K562 (cell line): ENCODE measurements at regions not wholly inside any gene's neighbourhood (a gene's known extent, or its start where the extent isn't known, plus 50 kb on each side); places are given as distances from the start of the nearest gene placed in this dataset.

Experiments used
- ATAC-seq: fragments of 200-7000 bp; cut with Tn5 transposase; 3 replicates; pipeline ENCODE4 v1.9.1; 2020; ENCODE audit warnings: moderate library complexity
- BruUV-seq: library from RNA; stranded (reverse); fragments of 400-500 nt; replicated peaks from 2 replicates; lab custom pipeline; 2021; lab: Mats Ljungman, UMichigan
- CTCF ChIA-PET: fragments of 300-600 bp; formaldehyde crosslinking; extraction: SDS; loops from one replicate; lab custom pipeline; 2021; ENCODE audit warnings: low intra/inter-chr PET ratio; lab: Yijun Ruan, JAX
- POLR2A ChIA-PET: fragments of 300-600, 350-650 bp; sonication (Branson Sonifier 250); formaldehyde crosslinking; extraction: SDS; loops from one replicate; lab custom pipeline; 2021; ENCODE audit warnings: antibody characterized with exemption, inconsistent platforms; lab: Yijun Ruan, JAX
- DNase-seq, 4 experiments: peaks; one replicate each; pipeline versions ENCODE4 v3.0.0 to v3.0.0-alpha.2; 2011 to 2018; ENCODE audit warnings: low spot score in 3 of 4, mixed read lengths in 3 of 4; ENCODE audit errors: extremely low read depth in 1 of 4
- FAIRE-seq: peaks from 2 replicates; lab custom pipeline; 2011; peaks lifted over from hg19 to GRCh38; lab: Jason Lieb, UNC
- H2AFZ ChIP-seq: 2 replicates; pipeline ENCODE4 v1.6.0; 2011; ENCODE audit warnings: low read depth, low read length, control low read depth, inconsistent platforms
- H3K27ac ChIP-seq: fragments of 200-600 bp; 3 replicates; pipeline ENCODE4 v1.8.0; 2011; ENCODE audit warnings: low read depth, mild to moderate bottlenecking, control low read depth, inconsistent platforms, low read length, moderate library complexity, mixed read lengths; ENCODE audit errors: extremely low read depth
- H3K27me3 ChIP-seq, 2 experiments: fragments of 300-600 bp in 1 of 2; 2 replicates in 1 of 2; 3 replicates in 1 of 2; pipeline versions ENCODE4 v1.6.0 to v1.8.0; 2011; ENCODE audit warnings: inconsistent platforms in 2 of 2, low read length in 2 of 2, mild to moderate bottlenecking in 1 of 2, mixed read lengths in 1 of 2, moderate library complexity in 1 of 2; ENCODE audit not compliant: control insufficient read depth in 2 of 2, insufficient read depth in 2 of 2
- H3K36me3 ChIP-seq: fragments of 300-600 bp; 3 replicates; pipeline ENCODE4 v1.8.0; 2011; ENCODE audit warnings: mild to moderate bottlenecking, low read length, inconsistent platforms; ENCODE audit not compliant: control insufficient read depth, insufficient read depth
- H3K4me1 ChIP-seq, 2 experiments: fragments of 200-600 bp in 1 of 2; replicated peaks in 1 of 2; 2 replicates in 1 of 2; 3 replicates in 1 of 2; pipeline versions ENCODE4 v1.5.1 to v1.8.0; 2011; ENCODE audit warnings: inconsistent platforms in 2 of 2, low read length in 2 of 2, mild to moderate bottlenecking in 1 of 2, mixed read lengths in 1 of 2, moderate library complexity in 1 of 2; ENCODE audit not compliant: control insufficient read depth in 2 of 2, insufficient read depth in 2 of 2
- H3K4me2 ChIP-seq: 2 replicates; pipeline ENCODE4 v1.6.1; 2011; ENCODE audit warnings: low read length, control low read depth, inconsistent platforms, mixed read lengths; ENCODE audit not compliant: insufficient read depth
- H3K4me3 ChIP-seq: fragments of 200-600 bp; sonication (generic), shearing (Covaris generic); 2 replicates; pipeline ENCODE4 v1.5.1; 2016; ENCODE audit warnings: control low read depth, inconsistent platforms
- H3K79me2 ChIP-seq: fragments of 200-600 bp; 3 replicates; pipeline ENCODE4 v1.8.0; 2011; ENCODE audit warnings: low read length, inconsistent platforms; ENCODE audit not compliant: control insufficient read depth, insufficient read depth
- H3K9ac ChIP-seq, 2 experiments: 2 replicates each; pipeline versions ENCODE4 v1.6.0 to v1.6.1; 2011; ENCODE audit warnings: low read depth in 2 of 2, low read length in 2 of 2, control low read depth in 1 of 2, inconsistent platforms in 1 of 2, mild to moderate bottlenecking in 1 of 2, mixed read lengths in 1 of 2; ENCODE audit not compliant: insufficient read depth in 1 of 2
- H3K9me1 ChIP-seq: one replicate; pipeline ENCODE4 v1.6.0; 2011; ENCODE audit warnings: inconsistent platforms, mild to moderate bottlenecking, low read length, moderate library complexity; ENCODE audit not compliant: control insufficient read depth, insufficient read depth
- H3K9me3 ChIP-seq: replicated peaks from 2 replicates; pipeline ENCODE4 v1.5.1; 2011; ENCODE audit warnings: low read depth, low read length, inconsistent platforms; ENCODE audit not compliant: control insufficient read depth, insufficient read depth
- H4K20me1 ChIP-seq: replicated peaks from 2 replicates; pipeline ENCODE4 v1.6.1; 2011; ENCODE audit warnings: low read length, inconsistent platforms, mixed read lengths; ENCODE audit not compliant: control insufficient read depth, insufficient read depth
- EHMT2 ChIP-seq: fragments of 450-650 bp; IDR thresholded peaks from 2 replicates; pipeline ENCODE4 v1.6.1; 2018; ENCODE audit warnings: antibody characterized with exemption
- HDAC3 ChIP-seq: fragments of 450-650 bp; IDR thresholded peaks from 2 replicates; pipeline ENCODE4 v1.6.1; 2018; ENCODE audit warnings: borderline replicate concordance, mild to moderate bottlenecking, moderate library complexity; ENCODE audit not compliant: partially characterized antibody
- LARP7 ChIP-seq: fragments of 450-650 bp; IDR thresholded peaks from 2 replicates; pipeline ENCODE4 v1.6.1; 2016
- NR4A1 ChIP-seq, 2 experiments: fragments of 250-450 bp in 1 of 2; fragments of 450-650 bp in 1 of 2; sonication (Bioruptor Pico) in 1 of 2; IDR thresholded peaks; 2 replicates each; pipeline versions ENCODE4 v1.4.0 to v1.6.1; 2016 to 2020; ENCODE audit warnings: mild to moderate bottlenecking in 2 of 2, missing compliant biosample characterization in 1 of 2, missing genetic modification characterization in 1 of 2, moderate library complexity in 1 of 2
- SIRT6 ChIP-seq: IDR thresholded peaks from one replicate; pipeline ENCODE4 v1.6.1; 2012; ENCODE audit warnings: low read depth, mild to moderate bottlenecking, control low read depth, inconsistent platforms, low read length, moderate library complexity
- WGBS: fragments of 100-300 bp; shearing (Covaris generic); methylation state at CpG from one replicate; pipeline ENCODE4 v1.1.6; 2016; ENCODE audit warnings: low coverage, mixed read lengths; ENCODE audit not compliant: insufficient coverage; ENCODE audit errors: missing lambda C conversion rate; 5-methylcytosine and 5-hydroxymethylcytosine counted together
- in situ Hi-C: fragments of 300-500 bp; cut with MboI; formaldehyde crosslinking; loops from 4 replicates; pipeline ENCODE4 v1.15.0; 2018; ENCODE audit warnings: inconsistent platforms, mixed read lengths
- intact Hi-C: fragments of 100-400 bp; cut with micrococcal nuclease; formaldehyde crosslinking; loops from 2 replicates; pipeline ENCODE4 v1.14.2; 2022
- TF ChIP-seq, protein P1 (sequence below): sonication (generic); formaldehyde crosslinking; IDR thresholded peaks from 2 replicates; pipeline ENCODE4 v1.9.0; 2022; ENCODE audit warnings: mild to moderate bottlenecking, missing genetic modification reagents
- TF ChIP-seq, protein P2 (sequence below): fragments of 250-450 bp; sonication (Bioruptor Pico); IDR thresholded peaks from 2 replicates; pipeline ENCODE4 v1.8.0; 2021; ENCODE audit warnings: moderate library complexity, mild to moderate bottlenecking, inconsistent platforms
- TF ChIP-seq, protein P3 (sequence below): sonication (generic); formaldehyde crosslinking; IDR thresholded peaks from 2 replicates; pipeline ENCODE4 v1.8.0; 2022; ENCODE audit warnings: missing genetic modification reagents, mild to moderate bottlenecking, borderline replicate concordance
- TF ChIP-seq, protein P4 (sequence below): IDR thresholded peaks from 2 replicates; pipeline ENCODE4 v1.6.1; 2014; ENCODE audit warnings: antibody characterized with exemption

DNA sequence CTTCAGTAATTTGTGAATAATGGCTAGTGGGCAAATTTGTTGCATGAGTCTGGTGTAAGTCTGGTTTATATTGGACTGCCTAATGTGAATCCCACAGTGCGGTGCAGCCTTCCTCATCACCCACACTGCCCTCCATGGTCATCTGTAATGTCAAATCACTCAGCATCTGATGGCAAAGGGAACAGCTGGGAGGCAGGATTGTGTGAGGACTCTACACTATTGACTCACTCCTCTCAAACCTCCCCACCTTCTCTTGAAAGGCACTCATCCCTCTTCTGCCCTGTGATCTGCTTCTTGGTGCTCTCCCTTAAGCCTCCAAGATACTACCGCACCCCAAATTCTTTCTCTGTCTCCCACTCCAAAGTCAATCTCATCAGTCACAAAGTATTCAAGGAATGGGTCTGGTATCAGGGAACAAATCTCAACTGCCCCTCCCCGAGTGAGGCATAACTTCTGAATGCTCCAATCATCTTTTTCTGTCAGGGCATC, 146.0 kb upstream of the BEND6 start:
- Histone ChIP-seq H3K27me3 (no peaks in the 10 kb centered on the region), H3K4me3 (no peak overlapping the region), H3K4me1 (no peaks in the 10 kb centered on the region), H3K4me2 (no peak overlapping the region), H4K20me1 (peaks cover 5% of the 10 kb centered on the region; the same call in 1 of the 2 replicates), H3K9me3 (no peaks in the 10 kb centered on the region), H3K36me3 (no peaks in the 10 kb centered on the region), H3K27ac (no peak overlapping the region), H3K79me2 (no peaks in the 10 kb centered on the region), H3K9me1 (no peaks in the 10 kb centered on the region), H2AFZ (no peak overlapping the region), H3K9ac (no peak overlapping the region)
- in situ Hi-C loops (no loop called here), intact Hi-C loops (no loop called here)
- ATAC-seq (no peak), DNase-seq (no peak), FAIRE-seq (no peak)
- CTCF ChIA-PET, result no interaction called here
- BruUV-seq, result no TSS peak
- POLR2A ChIA-PET, result no interaction called here
- 6% methylated on average over 3 of the region's 3 CpGs for WGBS
- TF ChIP-seq NR4A1 (CRISPR knock-in tag; IDR thresholded peaks at IDR 0.05) (no peak), NR4A1 (tag; IDR thresholded peaks at IDR 0.05) (no peak), LARP7 (no peak), EHMT2 (no peak), SIRT6 (no peak), HDAC3 (no peak)
- TF ChIP-seq, protein P1, sequence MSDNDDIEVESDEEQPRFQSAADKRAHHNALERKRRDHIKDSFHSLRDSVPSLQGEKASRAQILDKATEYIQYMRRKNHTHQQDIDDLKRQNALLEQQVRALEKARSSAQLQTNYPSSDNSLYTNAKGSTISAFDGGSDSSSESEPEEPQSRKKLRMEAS (CRISPR knock-in tag), result no peak
- TF ChIP-seq, protein P2, sequence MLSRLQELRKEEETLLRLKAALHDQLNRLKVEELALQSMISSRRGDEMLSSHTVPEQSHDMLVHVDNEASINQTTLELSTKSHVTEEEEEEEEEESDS (CRISPR knock-in tag), result no peak
- TF ChIP-seq, protein P3, sequence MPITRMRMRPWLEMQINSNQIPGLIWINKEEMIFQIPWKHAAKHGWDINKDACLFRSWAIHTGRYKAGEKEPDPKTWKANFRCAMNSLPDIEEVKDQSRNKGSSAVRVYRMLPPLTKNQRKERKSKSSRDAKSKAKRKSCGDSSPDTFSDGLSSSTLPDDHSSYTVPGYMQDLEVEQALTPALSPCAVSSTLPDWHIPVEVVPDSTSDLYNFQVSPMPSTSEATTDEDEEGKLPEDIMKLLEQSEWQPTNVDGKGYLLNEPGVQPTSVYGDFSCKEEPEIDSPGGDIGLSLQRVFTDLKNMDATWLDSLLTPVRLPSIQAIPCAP, result no peak
- TF ChIP-seq, protein P4, sequence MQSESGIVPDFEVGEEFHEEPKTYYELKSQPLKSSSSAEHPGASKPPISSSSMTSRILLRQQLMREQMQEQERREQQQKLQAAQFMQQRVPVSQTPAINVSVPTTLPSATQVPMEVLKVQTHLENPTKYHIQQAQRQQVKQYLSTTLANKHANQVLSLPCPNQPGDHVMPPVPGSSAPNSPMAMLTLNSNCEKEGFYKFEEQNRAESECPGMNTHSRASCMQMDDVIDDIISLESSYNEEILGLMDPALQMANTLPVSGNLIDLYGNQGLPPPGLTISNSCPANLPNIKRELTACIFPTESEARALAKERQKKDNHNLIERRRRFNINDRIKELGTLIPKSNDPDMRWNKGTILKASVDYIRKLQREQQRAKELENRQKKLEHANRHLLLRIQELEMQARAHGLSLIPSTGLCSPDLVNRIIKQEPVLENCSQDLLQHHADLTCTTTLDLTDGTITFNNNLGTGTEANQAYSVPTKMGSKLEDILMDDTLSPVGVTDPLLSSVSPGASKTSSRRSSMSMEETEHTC, result no peak
